HG02571 (cell line): ENCODE measurements at regions not wholly inside any gene's neighbourhood (a gene's known extent, or its start where the extent isn't known, plus 50 kb on each side); places are given as distances from the start of the nearest gene placed in this dataset.

Source experiments
- ATAC-seq: cut with Tn5 transposase; IDR thresholded peaks from one replicate; pipeline ENCODE4 v1.9.1; 2021; ENCODE audit warnings: mild to moderate bottlenecking, moderate library complexity; ENCODE audit not compliant: unreplicated experiment

GRCh38 chr11:27968461-27968860 is 139.5 kb downstream of the KIF18A start:
- ATAC-seq: no peak

DNA sequence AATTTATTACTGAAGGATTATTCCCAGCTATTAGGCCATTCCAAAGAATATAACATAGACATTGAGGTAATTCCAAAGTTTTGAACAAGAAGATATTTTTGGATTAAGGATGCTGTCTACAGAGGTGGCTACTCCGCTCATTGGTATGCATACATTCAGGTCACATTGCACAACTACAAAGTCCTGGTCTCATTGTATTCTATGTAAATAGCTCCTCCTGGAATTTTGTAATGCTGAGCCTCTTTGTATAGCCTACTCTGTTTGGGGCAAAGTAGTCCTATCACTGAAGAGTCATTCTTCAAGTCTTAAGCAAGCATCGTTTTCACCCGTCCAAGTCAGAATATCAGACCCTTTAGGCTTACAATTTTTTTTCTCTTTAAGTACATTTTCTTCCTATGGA is 142.4 kb downstream of the KIF18A start:
- ATAC-seq: no peak

DNA sequence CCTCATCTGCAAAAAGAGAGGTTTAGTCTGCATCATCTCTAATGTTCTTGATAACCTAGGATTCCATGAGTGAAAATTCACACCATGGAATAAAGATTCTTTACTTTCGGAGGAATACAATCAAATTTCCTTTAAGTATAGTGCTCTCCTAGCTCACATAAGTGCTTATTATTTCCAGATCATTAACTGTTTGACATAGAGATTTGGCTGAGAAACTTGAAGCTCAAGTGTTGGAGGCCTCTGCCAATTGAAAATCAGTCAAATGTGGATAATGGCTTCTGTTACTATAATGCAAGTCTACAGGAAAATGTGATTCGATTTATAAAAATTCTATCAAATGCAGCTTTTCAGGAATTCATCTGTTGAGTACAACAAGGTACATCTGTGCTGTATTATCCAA is 144.6 kb downstream of the KIF18A start:
- no peak for ATAC-seq

DNA sequence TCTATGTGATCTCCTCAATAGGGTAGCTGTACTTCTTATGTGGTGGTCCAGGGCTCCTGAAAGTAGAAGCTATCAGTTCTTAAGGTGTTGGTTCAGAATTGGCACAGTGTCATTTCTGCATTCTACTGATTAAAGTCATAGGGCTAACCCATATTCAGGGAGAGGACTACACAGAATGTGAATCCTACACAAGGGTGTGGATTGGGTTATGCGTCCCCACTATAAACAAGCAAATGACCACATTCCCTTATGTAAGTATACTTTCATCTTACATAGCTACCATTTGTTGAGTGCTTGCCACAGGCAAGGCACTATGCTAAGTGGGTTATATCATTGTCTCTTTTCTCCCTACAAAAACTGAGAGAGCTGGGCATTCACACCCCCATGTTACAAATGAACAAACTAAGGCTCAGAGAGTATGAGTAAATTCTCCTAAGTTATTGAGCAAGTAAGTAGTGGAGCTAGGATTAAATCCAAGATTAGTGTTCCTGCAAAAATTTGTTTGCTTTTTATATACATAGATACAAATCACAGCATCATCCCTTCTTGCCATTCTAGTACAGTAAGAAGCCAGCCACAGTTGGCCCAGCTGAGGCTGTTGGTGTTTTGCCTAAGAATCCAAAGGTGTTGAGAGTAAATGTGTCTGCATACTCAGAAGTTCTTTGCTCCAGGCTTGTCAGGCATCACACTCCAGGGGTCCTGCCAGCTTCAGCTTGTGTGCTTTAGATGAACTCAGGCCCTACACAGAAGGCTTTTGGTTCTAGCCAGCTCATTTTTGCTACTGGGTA is 157.8 kb downstream of the KIF18A start:
- ATAC-seq: no peak

GRCh38 chr11:27945348-27945747 is 162.6 kb downstream of the KIF18A start:
- ATAC-seq: no peak

DNA sequence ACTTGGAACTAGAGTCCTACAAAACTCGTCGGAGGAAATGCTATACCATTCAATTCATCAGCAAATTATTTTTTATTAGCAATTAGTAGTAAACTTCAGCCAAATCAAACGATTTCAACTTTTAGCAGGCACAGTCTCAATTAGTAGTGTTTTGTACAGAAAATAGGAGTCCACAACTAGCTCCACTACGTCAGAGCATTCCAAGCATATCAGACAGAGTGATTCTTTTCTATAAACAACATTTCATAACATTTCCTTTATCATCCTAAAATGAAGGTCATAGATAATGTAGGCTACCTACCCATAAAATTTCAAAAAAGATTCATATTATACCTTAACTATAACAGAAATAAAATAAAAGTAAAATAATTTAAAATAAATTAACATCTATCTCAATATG is 169.9 kb downstream of the KIF18A start:
- no peak for ATAC-seq

DNA sequence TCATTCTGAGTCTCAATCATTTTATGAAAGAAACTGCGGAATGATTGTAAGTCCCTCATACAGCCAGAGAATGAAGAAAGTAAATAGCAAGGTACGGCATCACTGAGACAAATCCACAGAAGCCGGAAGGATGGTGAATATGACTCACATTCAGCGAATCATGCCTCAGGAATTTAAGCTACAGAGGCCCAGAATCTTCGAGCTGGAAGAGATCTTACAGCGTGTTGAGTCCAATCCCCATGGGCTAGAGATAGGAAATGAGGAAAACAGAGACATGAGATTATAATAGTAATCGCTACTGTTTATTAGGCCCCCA is 173.2 kb downstream of the KIF18A start:
- no peak for ATAC-seq

DNA sequence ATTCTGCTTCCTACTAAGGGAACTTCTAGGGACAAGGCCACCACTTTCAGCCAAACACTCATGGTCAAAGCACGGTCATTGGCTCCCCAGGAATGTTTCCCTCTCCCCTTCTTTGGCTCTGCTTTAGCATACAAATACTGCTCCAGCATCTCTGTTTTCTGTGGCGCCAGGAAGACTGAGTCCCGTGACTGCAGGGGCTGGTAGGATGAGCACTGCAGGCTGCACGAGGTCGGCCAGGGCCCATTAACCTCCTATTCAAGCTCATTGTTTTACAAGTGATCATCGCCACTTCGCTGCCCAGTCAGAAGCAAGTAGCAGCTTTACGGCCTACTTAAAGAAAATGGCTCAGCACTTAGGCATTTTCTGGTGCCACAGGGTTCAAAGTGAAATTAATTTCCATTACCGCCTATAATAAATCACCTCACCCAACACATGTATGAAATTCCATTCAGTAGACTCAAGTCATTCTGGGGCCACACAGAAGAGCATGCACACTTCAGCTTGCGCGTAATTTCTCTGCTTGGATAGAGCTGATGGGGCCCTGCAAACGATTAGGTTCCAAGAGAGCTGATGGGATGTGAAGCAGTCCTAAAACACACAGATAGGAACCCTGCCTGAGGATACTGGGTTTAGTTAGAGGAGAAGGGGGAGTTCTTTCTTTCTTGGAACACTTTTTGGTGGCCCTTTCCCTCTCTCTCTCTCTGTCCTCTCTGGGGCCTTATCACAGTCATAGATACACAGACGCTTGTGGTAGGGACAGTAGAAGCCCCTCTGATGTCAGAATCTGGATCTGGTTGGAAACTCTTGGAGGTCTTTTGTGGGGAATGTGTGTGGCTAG is 173.7 kb downstream of the KIF18A start:
- ATAC-seq: no peak

GRCh38 chr11:27931770-27932169 is 176.2 kb downstream of the KIF18A start:
- no peak for ATAC-seq

DNA sequence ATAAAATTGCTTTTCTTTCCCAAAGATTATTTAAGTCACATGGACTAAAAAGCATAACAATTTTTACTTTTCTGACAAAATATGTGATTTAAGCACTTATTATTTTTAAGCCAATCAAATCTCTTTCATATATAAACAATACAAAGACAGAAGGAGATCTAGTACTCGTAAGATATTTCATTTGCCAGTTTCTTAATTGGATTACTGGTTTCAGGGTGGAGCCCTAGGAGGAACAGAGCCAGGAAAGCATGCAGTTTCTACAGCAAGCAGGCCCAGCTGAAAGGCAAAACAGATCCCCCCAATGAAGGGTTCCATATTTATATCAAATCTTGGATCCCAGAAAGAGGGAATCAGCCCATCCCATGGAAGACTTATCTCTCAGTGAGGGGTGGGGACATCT is 177.0 kb downstream of the KIF18A start:
- no peak for ATAC-seq

DNA sequence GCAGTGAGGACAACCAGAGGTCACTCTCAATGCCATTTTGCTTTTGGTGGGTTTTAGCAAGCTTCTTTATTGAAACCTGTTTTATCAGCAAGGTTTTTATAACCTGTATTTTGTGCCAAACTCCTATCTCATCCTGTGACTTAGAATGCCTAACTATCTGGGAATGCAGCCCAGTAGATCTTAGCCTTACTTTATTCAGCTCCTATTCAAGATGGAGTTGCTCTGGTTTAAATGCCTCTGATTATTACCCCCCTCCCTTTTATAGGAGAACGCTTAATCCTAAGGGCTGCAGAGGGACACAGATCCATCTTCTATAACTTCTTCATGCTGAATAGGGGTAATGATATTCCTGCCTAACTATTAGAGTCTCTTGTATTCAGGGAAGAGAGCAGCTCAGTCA is 179.1 kb downstream of the KIF18A start:
- no peak for ATAC-seq

GRCh38 chr11:27926981-27927481 is 180.9 kb downstream of the KIF18A start:
- ATAC-seq: no peak

GRCh38 chr11:27926486-27926885 is 181.5 kb downstream of the KIF18A start:
- ATAC-seq: no peak

GRCh38 chr11:27921472-27921871 is 186.5 kb downstream of the KIF18A start:
- ATAC-seq: no peak

GRCh38 chr11:27916541-27917100 is 191.3 kb downstream of the KIF18A start:
- peak; percentile 90 for ATAC-seq

- no peak for ATAC-seq
Observed at GRCh38 chr11:27914080-27914479, 193.9 kb downstream of the KIF18A start.

DNA sequence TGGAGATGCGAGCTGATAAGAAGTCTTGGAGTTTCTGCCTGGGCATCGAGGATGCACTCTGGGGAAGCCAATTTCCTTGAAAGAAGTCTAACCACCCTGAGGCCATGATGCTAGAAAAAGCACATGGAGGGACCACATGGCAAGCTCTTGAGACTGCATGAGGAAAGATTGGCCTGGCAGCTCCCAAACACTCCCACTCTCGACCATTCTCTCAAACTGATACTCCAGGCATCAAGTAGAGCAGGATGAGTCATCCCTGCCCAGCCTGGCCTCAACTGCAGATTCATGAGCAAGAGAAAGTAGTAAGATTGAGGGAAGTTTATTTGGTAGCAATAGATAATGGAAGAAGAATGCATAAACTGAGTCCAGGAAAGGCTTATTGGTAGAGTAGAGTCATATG is 194.3 kb downstream of the KIF18A start:
- no peak for ATAC-seq

DNA sequence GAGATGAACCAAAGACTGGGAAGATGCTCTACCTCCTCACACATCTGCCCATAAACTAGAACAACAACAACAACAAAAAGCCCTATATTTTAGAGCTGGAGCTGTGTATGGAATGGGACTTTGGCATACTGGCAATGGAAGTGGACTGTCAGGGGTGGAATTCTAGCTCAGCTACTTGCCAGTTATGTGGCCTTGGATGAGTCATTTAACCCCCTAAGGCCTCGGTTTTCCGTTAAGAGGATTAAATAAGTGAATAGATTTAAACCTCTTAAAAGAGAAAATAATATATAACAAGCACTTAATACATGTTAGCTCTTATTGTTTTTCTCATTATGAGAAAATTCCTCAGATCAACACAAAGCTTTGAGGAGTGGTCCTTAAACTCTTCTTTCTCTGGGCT is 195.0 kb downstream of the KIF18A start:
- no peak for ATAC-seq

GRCh38 chr11:27910186-27910931 is 197.6 kb downstream of the KIF18A start:
- no peak for ATAC-seq

- ATAC-seq: no peak
Observed at GRCh38 chr11:27909386-27909785, 198.6 kb downstream of the KIF18A start.

DNA sequence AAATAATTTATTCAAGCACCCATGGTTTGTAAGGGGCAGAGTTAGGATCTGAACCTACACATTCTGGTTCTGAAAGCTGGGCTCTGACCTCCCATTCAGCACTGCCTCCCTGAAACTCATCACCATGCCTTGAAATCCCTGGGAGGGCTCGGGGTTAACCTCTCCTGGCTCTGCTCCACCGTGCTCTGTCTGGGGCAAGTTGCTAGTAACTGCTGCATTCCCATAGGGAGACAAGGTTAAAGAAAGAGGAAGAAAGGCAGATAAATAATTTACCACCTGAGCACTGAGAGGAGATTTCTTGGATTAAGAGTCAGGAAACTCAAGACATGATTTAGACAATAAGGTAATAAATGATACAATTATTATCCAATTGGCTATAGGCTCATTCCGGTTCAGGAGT is 199.3 kb downstream of the KIF18A start:
- no peak for ATAC-seq
